Glutamatergic neuron (in vitro differentiated cells): ENCODE measurements at regions not wholly inside any gene's neighbourhood (a gene's known extent, or its start where the extent isn't known, plus 50 kb on each side); places are given as distances from the start of the nearest gene placed in this dataset.
A peak's percentile ranks its signal among the peaks of the same experiment; 100 is the strongest.

Experiments
- DNase-seq: peaks from one replicate; pipeline ENCODE4 v3.0.0; 2022
- H3K27ac Mint-ChIP-seq: one replicate; pipeline ENCODE4 v1.8.0; 2020; ENCODE audit warnings: mild to moderate bottlenecking, mixed read lengths, inconsistent platforms; ENCODE audit not compliant: unreplicated experiment
- H3K27me3 Mint-ChIP-seq: one replicate; pipeline ENCODE4 v1.8.0; 2020; ENCODE audit warnings: mild to moderate bottlenecking, moderate library complexity, mixed read lengths, inconsistent platforms; ENCODE audit not compliant: unreplicated experiment
- H3K36me3 Mint-ChIP-seq: one replicate; pipeline ENCODE4 v1.8.0; 2020; ENCODE audit warnings: mild to moderate bottlenecking, mixed read lengths, inconsistent platforms; ENCODE audit not compliant: unreplicated experiment
- H3K4me1 Mint-ChIP-seq: one replicate; pipeline ENCODE4 v1.8.0; 2020; ENCODE audit warnings: mild to moderate bottlenecking, low read depth, mixed read lengths, inconsistent platforms; ENCODE audit not compliant: unreplicated experiment
- H3K4me3 Mint-ChIP-seq: one replicate; pipeline ENCODE4 v1.8.0; 2020; ENCODE audit warnings: mild to moderate bottlenecking, mixed read lengths, inconsistent platforms; ENCODE audit not compliant: unreplicated experiment
- H3K9me3 Mint-ChIP-seq: one replicate; pipeline ENCODE4 v1.8.0; 2020; ENCODE audit warnings: mild to moderate bottlenecking, moderate library complexity, mixed read lengths, inconsistent platforms; ENCODE audit not compliant: unreplicated experiment
- TF ChIP-seq, protein P1 (sequence below): fragments of 200-600 bp; sonication (generic); IDR thresholded peaks from one replicate; pipeline ENCODE4 v1.5.0; 2021; ENCODE audit not compliant: partially characterized antibody, unreplicated experiment

DNA sequence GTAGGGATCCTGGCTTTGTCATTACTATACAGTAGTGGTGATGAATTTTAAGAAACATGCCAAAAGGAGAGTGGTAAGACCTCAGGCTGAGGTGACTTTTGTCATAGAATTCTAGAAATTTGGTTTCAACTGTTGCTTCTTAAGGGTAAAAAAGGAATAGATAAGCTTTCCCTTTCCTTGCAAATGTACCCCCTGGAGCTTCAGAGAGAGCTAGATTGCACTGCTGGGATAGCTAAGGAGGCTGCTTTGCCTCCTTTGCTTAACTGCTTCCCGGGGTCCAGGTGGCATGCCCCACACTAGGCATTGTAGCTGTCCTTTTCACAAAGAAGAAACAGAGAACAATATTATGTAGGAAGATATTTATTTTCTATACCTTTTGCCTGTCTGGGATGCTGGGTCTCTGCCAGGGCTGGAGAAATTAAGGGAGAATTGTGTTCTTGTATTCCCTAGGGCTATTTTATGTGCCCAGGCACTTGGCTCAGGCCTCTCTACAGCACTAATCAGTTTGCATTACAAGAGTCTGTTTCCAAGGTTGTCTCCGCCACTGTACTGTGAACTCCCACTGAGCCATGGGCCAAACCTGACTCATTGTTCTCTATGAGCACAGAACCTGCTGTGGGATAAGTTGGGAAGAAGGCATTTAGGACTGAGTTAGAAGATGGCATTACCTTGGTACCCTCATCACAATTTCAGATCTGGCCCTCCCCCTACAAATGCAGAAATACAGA lies 460.0 kb downstream of the PDCD6IP start:
- Mint-ChIP-seq H3K9me3 (peaks cover 2% of the 10 kb centered on the region), H3K4me3 (no peak overlapping the region), H3K4me1 (peaks cover 26% of the 10 kb centered on the region), H3K36me3 (no peaks in the 10 kb centered on the region), H3K27ac (no peak overlapping the region), H3K27me3 (no peaks in the 10 kb centered on the region)
- DNase-seq = no peak
- TF ChIP-seq, protein P1, sequence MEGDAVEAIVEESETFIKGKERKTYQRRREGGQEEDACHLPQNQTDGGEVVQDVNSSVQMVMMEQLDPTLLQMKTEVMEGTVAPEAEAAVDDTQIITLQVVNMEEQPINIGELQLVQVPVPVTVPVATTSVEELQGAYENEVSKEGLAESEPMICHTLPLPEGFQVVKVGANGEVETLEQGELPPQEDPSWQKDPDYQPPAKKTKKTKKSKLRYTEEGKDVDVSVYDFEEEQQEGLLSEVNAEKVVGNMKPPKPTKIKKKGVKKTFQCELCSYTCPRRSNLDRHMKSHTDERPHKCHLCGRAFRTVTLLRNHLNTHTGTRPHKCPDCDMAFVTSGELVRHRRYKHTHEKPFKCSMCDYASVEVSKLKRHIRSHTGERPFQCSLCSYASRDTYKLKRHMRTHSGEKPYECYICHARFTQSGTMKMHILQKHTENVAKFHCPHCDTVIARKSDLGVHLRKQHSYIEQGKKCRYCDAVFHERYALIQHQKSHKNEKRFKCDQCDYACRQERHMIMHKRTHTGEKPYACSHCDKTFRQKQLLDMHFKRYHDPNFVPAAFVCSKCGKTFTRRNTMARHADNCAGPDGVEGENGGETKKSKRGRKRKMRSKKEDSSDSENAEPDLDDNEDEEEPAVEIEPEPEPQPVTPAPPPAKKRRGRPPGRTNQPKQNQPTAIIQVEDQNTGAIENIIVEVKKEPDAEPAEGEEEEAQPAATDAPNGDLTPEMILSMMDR = no peak

DNA sequence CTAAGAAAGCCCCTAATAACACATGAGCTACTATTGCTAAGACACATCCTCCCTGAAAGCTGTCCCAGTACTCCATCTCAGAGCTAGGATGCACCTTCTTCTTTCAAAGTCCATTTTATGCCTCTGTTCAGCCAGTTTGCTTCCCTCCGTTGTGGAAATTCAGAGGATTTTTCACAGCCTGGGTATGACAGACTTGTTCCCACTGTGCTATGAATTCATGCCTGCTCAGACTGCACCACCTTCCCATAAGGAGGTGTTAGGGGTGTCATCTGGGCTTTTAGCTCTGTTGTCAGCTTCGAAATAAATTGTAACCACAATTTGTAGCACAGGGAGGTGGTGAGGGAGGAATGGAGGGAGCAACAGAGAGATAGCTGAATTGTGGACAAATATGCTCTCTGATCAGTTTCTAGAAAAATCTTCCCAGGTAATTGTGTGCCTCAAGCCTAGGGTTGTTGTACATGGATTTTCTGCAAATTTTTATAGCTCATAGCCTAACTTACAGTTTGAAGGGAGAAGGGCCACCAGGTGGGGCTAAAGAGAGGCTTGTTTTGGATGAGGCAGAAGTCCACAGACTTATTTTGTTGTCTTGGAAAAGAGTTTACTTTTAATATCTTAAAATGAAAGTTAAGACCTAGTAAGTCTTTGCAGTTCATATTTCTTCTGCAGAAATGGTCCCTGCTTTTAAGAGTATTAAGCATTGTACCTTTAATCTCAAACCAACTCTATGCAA lies 462.0 kb downstream of the PDCD6IP start:
- TF ChIP-seq, protein P1 = peak; percentile 71
- Mint-ChIP-seq H3K9me3 (peaks cover 2% of the 10 kb centered on the region), H3K36me3 (no peaks in the 10 kb centered on the region), H3K27me3 (no peaks in the 10 kb centered on the region), H3K27ac (no peak overlapping the region), H3K4me1 (peaks cover 27% of the 10 kb centered on the region), H3K4me3 (no peak overlapping the region)
- peak; percentile 67 for DNase-seq

DNA sequence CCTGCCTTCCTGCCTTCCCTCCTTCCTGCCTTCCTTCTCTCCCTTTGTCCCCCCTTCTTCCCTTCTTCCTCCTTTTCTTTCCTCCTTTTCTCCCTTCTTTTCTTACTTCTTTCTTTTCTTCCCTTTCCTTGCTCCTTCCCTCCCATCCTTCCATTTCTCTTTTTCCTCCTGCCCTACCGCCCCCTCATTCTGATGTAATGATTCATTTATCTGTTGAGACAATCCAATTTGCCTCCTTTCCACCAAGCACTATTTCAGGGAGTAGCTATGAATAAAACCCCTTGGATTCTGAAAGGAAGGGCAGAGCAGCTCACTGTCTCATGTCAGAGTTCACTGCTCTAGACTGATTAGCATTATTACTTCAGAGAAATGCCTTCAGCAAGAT lies 462.6 kb downstream of the PDCD6IP start:
- peaks cover 27% of the 10 kb centered on the region for H3K4me1 Mint-ChIP-seq
- no peak overlapping the region for H3K27ac Mint-ChIP-seq
- H3K4me3 Mint-ChIP-seq = no peak overlapping the region
- no peak for DNase-seq
- H3K9me3 Mint-ChIP-seq = peaks cover 2% of the 10 kb centered on the region
- H3K36me3 Mint-ChIP-seq = no peaks in the 10 kb centered on the region
- TF ChIP-seq, protein P1 = no peak
- no peaks in the 10 kb centered on the region for H3K27me3 Mint-ChIP-seq

DNA sequence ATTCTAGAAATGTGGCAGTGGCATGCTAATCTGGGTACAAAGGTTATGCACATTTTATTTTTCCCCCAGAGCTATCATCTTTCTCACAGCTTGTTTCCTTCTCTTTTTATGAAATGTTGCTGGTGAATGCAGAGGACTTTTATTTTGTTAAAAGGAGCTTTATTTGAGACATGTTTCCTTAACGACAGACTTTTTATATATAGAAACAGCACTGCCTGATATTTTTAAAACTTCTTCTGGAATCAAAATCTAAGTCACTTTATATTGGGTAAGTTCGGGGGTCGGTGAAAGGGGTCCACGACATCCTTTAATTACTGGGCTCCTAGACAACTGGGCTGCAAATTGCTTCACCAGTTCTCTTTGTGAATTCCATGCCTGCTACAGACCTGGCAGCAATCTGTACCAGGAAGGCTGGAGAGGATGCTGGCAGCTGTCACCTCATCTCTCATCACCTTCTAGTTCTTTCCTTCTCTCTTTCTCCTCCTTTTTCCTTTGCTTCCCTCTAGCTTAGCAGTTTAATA lies 464.7 kb downstream of the PDCD6IP start:
- no peaks in the 10 kb centered on the region for H3K36me3 Mint-ChIP-seq
- TF ChIP-seq, protein P1 = no peak
- no peak overlapping the region for H3K27ac Mint-ChIP-seq

More for the DNA sequence above, 464.7 kb downstream of the PDCD6IP start:
- Mint-ChIP-seq H3K9me3 (no peaks in the 10 kb centered on the region), H3K4me1 (peaks cover 33% of the 10 kb centered on the region), H3K4me3 (no peak overlapping the region), H3K27me3 (no peaks in the 10 kb centered on the region)
- no peak for DNase-seq
